Neural cell (in vitro differentiated cells): ENCODE measurements at regions not wholly inside any gene's neighbourhood (a gene's known extent, or its start where the extent isn't known, plus 50 kb on each side); places are given as distances from the start of the nearest gene placed in this dataset.

Source experiments
- CTCF ChIP-seq: fragments of 450-650 bp; IDR thresholded peaks from 2 replicates; pipeline ENCODE4 v1.5.1; 2014; ENCODE audit warnings: antibody characterized with exemption, mild to moderate bottlenecking, moderate library complexity; ENCODE audit not compliant: poor library complexity, severe bottlenecking
- EZH2 ChIP-seq: fragments of 200-600, 300-800 bp; shearing (Covaris generic), sonication (generic); IDR thresholded peaks from 2 replicates; pipeline ENCODE4 v1.6.1; 2014; ENCODE audit warnings: antibody characterized with exemption, low read length, borderline replicate concordance, mild to moderate bottlenecking; ENCODE audit not compliant: insufficient read depth, poor library complexity, severe bottlenecking
- RAD21 ChIP-seq: fragments of 450-650 bp; conservative IDR thresholded peaks from 2 replicates; pipeline ENCODE4 v1.6.1; 2014; ENCODE audit warnings: antibody characterized with exemption, mild to moderate bottlenecking, moderate library complexity
- TAF1 ChIP-seq: IDR thresholded peaks from 2 replicates; pipeline ENCODE4 v1.6.1; 2012; ENCODE audit warnings: low read depth

- no peak for TF ChIP-seq CTCF
- TF ChIP-seq EZH2 = peak; percentile 40
- TF ChIP-seq TAF1 = no peak
- TF ChIP-seq RAD21 = no peak
Measured at GRCh38 chr22:46060292-46061123, 83.5 kb upstream of the WNT7B start.
